HG02763 (cell line): ENCODE measurements at regions not wholly inside any gene's neighbourhood (a gene's known extent, or its start where the extent isn't known, plus 50 kb on each side); places are given as distances from the start of the nearest gene placed in this dataset.
"Not testable (repeated sequence)": the region's sequence is repeated elsewhere in the genome, so short reads cannot be mapped to it uniquely, and the experiment has no call there.

Experiments
- ATAC-seq: cut with Tn5 transposase; IDR thresholded peaks from one replicate; pipeline ENCODE4 v1.9.1; 2021; ENCODE audit warnings: mild to moderate bottlenecking, moderate library complexity; ENCODE audit not compliant: unreplicated experiment

- no peak for ATAC-seq
These were observed 268.0 kb upstream of the PROK2 start for GRCh38 chr3:72052841-72053409.

GRCh38 chr3:72050771-72051170 lies 265.8 kb upstream of the PROK2 start:
- no peak for ATAC-seq

- no peak for ATAC-seq
These were observed 265.2 kb upstream of the PROK2 start for GRCh38 chr3:72050048-72050632.

GRCh38 chr3:72049300-72049699 lies 264.4 kb upstream of the PROK2 start:
- no peak for ATAC-seq

- no peak for ATAC-seq
These were observed 263.9 kb upstream of the PROK2 start for GRCh38 chr3:72048873-72049272.

GRCh38 chr3:72047221-72047871 lies 262.4 kb upstream of the PROK2 start:
- no peak for ATAC-seq

- no peak for ATAC-seq
These were observed 259.4 kb upstream of the PROK2 start for GRCh38 chr3:72044231-72044855.

GRCh38 chr3:72043204-72044133 lies 258.5 kb upstream of the PROK2 start:
- no peak for ATAC-seq

GRCh38 chr3:72042397-72043203 lies 257.7 kb upstream of the PROK2 start:
- no peak for ATAC-seq

- ATAC-seq = no peak
These were observed 256.6 kb upstream of the PROK2 start for GRCh38 chr3:72041511-72041910.

GRCh38 chr3:72041076-72041475 lies 256.1 kb upstream of the PROK2 start:
- no peak for ATAC-seq

GRCh38 chr3:72039677-72040076 lies 254.7 kb upstream of the PROK2 start:
- ATAC-seq = no peak

GRCh38 chr3:72036899-72037298 lies 252.0 kb upstream of the PROK2 start:
- no peak for ATAC-seq

GRCh38 chr3:72035606-72036005 lies 250.7 kb upstream of the PROK2 start:
- ATAC-seq = no peak

GRCh38 chr3:72034986-72035385 lies 250.0 kb upstream of the PROK2 start:
- ATAC-seq = no peak

GRCh38 chr3:72033666-72034428 lies 248.9 kb upstream of the PROK2 start:
- no peak for ATAC-seq

- ATAC-seq = no peak
These were observed 247.6 kb upstream of the PROK2 start for GRCh38 chr3:72032441-72033135.

- ATAC-seq = no peak
These were observed 246.6 kb upstream of the PROK2 start for GRCh38 chr3:72031581-72031980.

- not testable (repeated sequence) for ATAC-seq
These were observed 245.3 kb upstream of the PROK2 start for GRCh38 chr3:72030296-72030695.
